H9 (cell line): ENCODE measurements at regions not wholly inside any gene's neighbourhood (a gene's known extent, or its start where the extent isn't known, plus 50 kb on each side); places are given as distances from the start of the nearest gene placed in this dataset.

Experiments used
- DNase-seq: peaks from one replicate; pipeline ENCODE4 v3.0.0-alpha.2; 2017
- H2AFZ ChIP-seq: one replicate; pipeline ENCODE4 v1.6.1; 2013; ENCODE audit warnings: mild to moderate bottlenecking, low read length, control low read depth, moderate library complexity
- H2AK5ac ChIP-seq: 2 replicates; pipeline ENCODE4 v1.6.1; 2013; ENCODE audit warnings: low read length, control low read depth, mixed read lengths; ENCODE audit not compliant: insufficient read length
- H2BK120ac ChIP-seq: one replicate; pipeline ENCODE4 v1.6.1; 2013; ENCODE audit warnings: low read depth, mild to moderate bottlenecking, low read length, control low read depth, inconsistent platforms; ENCODE audit not compliant: poor library complexity, severe bottlenecking
- H2BK12ac ChIP-seq: 2 replicates; pipeline ENCODE4 v1.6.1; 2013; ENCODE audit warnings: low read length, control low read depth, mixed read lengths, low read depth; ENCODE audit not compliant: insufficient read length
- H2BK15ac ChIP-seq: 2 replicates; pipeline ENCODE4 v1.6.1; 2013; ENCODE audit warnings: low read depth, low read length, control low read depth
- H2BK20ac ChIP-seq: one replicate; pipeline ENCODE4 v1.6.1; 2013; ENCODE audit warnings: low read depth, mild to moderate bottlenecking, low read length, control low read depth, inconsistent platforms; ENCODE audit not compliant: poor library complexity, severe bottlenecking
- H2BK5ac ChIP-seq: 2 replicates; pipeline ENCODE4 v1.6.1; 2013; ENCODE audit warnings: low read length, control low read depth, mixed read lengths; ENCODE audit not compliant: insufficient read length
- H3K14ac ChIP-seq: 2 replicates; pipeline ENCODE4 v1.6.1; 2013; ENCODE audit warnings: low read length, control low read depth; ENCODE audit not compliant: insufficient read depth
- H3K18ac ChIP-seq: 2 replicates; pipeline ENCODE4 v1.6.1; 2013; ENCODE audit warnings: low read depth, mild to moderate bottlenecking, mixed read lengths, low read length, control low read depth; ENCODE audit not compliant: insufficient read length
- H3K23ac ChIP-seq: 2 replicates; pipeline ENCODE4 v1.6.1; 2013; ENCODE audit warnings: low read length, control low read depth, mixed read lengths, low read depth; ENCODE audit not compliant: insufficient read length
- H3K23me2 ChIP-seq: 2 replicates; pipeline ENCODE4 v1.6.1; 2013; ENCODE audit warnings: low read depth, mild to moderate bottlenecking, mixed read lengths, low read length, control low read depth; ENCODE audit not compliant: insufficient read length, poor library complexity, severe bottlenecking
- H3K27ac ChIP-seq: 2 replicates; pipeline ENCODE4 v1.5.1; 2013; ENCODE audit warnings: low read length, control low read depth, mixed read lengths, low read depth; ENCODE audit not compliant: insufficient read length
- H3K27me3 ChIP-seq: 2 replicates; pipeline ENCODE4 v1.6.1; 2013; ENCODE audit warnings: low read length, control low read depth, inconsistent platforms; ENCODE audit not compliant: insufficient read depth
- H3K4ac ChIP-seq: 2 replicates; pipeline ENCODE4 v1.6.1; 2013; ENCODE audit warnings: low read depth, mild to moderate bottlenecking, control low read depth, inconsistent platforms, low read length, moderate library complexity
- H3K4me1 ChIP-seq: 2 replicates; pipeline ENCODE4 v1.6.1; 2013; ENCODE audit warnings: low read length, control low read depth, inconsistent platforms; ENCODE audit not compliant: insufficient read depth
- H3K4me2 ChIP-seq: 2 replicates; pipeline ENCODE4 v1.6.1; 2013; ENCODE audit warnings: low read length, control low read depth, mixed read lengths; ENCODE audit not compliant: insufficient read length, insufficient read depth
- H3K56ac ChIP-seq: 2 replicates; pipeline ENCODE4 v1.6.1; 2013; ENCODE audit warnings: low read depth, mild to moderate bottlenecking, mixed read lengths, low read length, control low read depth; ENCODE audit not compliant: insufficient read length
- H3K79me1 ChIP-seq: 2 replicates; pipeline ENCODE4 v1.6.1; 2013; ENCODE audit warnings: low read depth, mild to moderate bottlenecking, moderate library complexity, low read length, control low read depth, inconsistent platforms; ENCODE audit not compliant: insufficient read depth, poor library complexity, severe bottlenecking
- H3K79me2 ChIP-seq: 2 replicates; pipeline ENCODE4 v1.6.1; 2013; ENCODE audit warnings: low read length, control low read depth, inconsistent platforms; ENCODE audit not compliant: insufficient read depth
- H3K9ac ChIP-seq: 2 replicates; pipeline ENCODE4 v1.6.1; 2013; ENCODE audit warnings: low read length, control low read depth, mixed read lengths; ENCODE audit not compliant: insufficient read length; ENCODE audit errors: extremely low read depth
- H3K9me3 ChIP-seq: one replicate; pipeline ENCODE4 v1.6.1; 2013; ENCODE audit warnings: low read depth, low read length, inconsistent platforms; ENCODE audit not compliant: control insufficient read depth
- H3T11ph ChIP-seq: one replicate; pipeline ENCODE4 v1.6.1; 2013; ENCODE audit warnings: mild to moderate bottlenecking, low read length, control low read depth, inconsistent platforms
- H4K20me1 ChIP-seq: one replicate; pipeline ENCODE4 v1.6.1; 2013; ENCODE audit not compliant: control insufficient read depth, insufficient read length, insufficient read depth
- H4K5ac ChIP-seq: 2 replicates; pipeline ENCODE4 v1.6.1; 2013; ENCODE audit warnings: low read depth, mild to moderate bottlenecking, mixed read lengths, low read length, control low read depth; ENCODE audit not compliant: insufficient read length
- H4K8ac ChIP-seq: replicated peaks from 2 replicates; pipeline ENCODE4 v1.6.1; 2013; ENCODE audit warnings: low read length, control low read depth, mixed read lengths, low read depth; ENCODE audit not compliant: insufficient read length
- H4K91ac ChIP-seq: 2 replicates; pipeline ENCODE4 v1.6.1; 2013; ENCODE audit warnings: low read depth, mild to moderate bottlenecking, moderate library complexity, mixed read lengths, low read length, control low read depth; ENCODE audit not compliant: insufficient read length
- H3K27ac Mint-ChIP-seq, 3 experiments: 2 replicates in 2 of 3; 3 replicates in 1 of 3; pipeline ENCODE4 v1.8.0; 2020 to 2021; ENCODE audit warnings: mixed read lengths in 3 of 3, mild to moderate bottlenecking in 1 of 3, moderate library complexity in 1 of 3
- H3K27me3 Mint-ChIP-seq: 2 replicates; pipeline ENCODE4 v1.8.0; 2021; ENCODE audit warnings: low read depth, mild to moderate bottlenecking, moderate library complexity, mixed read lengths
- H3K36me3 Mint-ChIP-seq, 3 experiments: 2 replicates in 2 of 3; 3 replicates in 1 of 3; pipeline ENCODE4 v1.8.0; 2020 to 2021; ENCODE audit warnings: low read depth in 3 of 3, mixed read lengths in 3 of 3; ENCODE audit not compliant: insufficient read depth in 1 of 3
- H3K4me1 Mint-ChIP-seq, 2 experiments: 2 replicates each; pipeline ENCODE4 v1.8.0; 2020; ENCODE audit warnings: mixed read lengths in 2 of 2
- H3K4me3 Mint-ChIP-seq, 2 experiments: 2 replicates in 1 of 2; 3 replicates in 1 of 2; pipeline ENCODE4 v1.8.0; 2020 to 2021; ENCODE audit warnings: mild to moderate bottlenecking in 2 of 2, mixed read lengths in 2 of 2, moderate library complexity in 1 of 2
- H3K9me3 Mint-ChIP-seq, 2 experiments: 2 replicates in 1 of 2; 3 replicates in 1 of 2; pipeline ENCODE4 v1.8.0; 2020; ENCODE audit warnings: mild to moderate bottlenecking in 2 of 2, mixed read lengths in 2 of 2, moderate library complexity in 1 of 2
- WGBS: extraction: QIAGEN DNeasy Blood & Tissue Kit; methylation state at CpG from one replicate; pipeline ENCODE4 v1.1.7; 2013; ENCODE audit warnings: missing lambda C conversion rate, low lambda C conversion rate, mixed read lengths; ENCODE audit not compliant: insufficient read length; ENCODE audit errors: extremely low coverage; 5-methylcytosine and 5-hydroxymethylcytosine counted together
- TF ChIP-seq, protein P1 (sequence below): fragments of 200-600 bp; sonication (generic); conservative IDR thresholded peaks from 3 replicates; pipeline ENCODE4 v1.8.0; 2021; ENCODE audit warnings: antibody characterized with exemption, mild to moderate bottlenecking

DNA sequence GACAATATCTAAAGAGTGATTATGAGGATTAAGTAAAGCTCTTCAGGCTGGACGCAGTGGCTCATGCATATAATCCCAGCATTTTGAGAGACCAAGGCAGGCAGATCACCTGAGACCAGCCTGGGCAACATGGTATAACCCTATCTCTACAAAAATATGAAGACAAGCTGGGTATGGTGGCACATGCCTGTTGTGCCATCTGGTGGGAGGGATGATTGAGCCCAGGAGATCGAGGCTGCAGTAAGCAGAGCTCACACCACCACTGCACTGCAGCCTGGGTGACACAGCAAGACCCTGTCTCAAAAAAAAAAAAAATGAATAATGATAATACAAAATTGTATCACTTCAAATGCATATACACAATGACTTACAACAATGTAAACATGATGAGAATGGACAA is 195.6 kb upstream of the AUTS2 start:
- Histone ChIP-seq H3K23me2 (no peaks in the 10 kb centered on the region), H3K14ac (no peak overlapping the region), H4K5ac (no peak overlapping the region), H3K27me3 (no peaks in the 10 kb centered on the region), H2BK5ac (no peak overlapping the region), H3K79me2 (no peaks in the 10 kb centered on the region), H3K18ac (no peak overlapping the region), H2AK5ac (no peak overlapping the region), H3K4me2 (no peak overlapping the region), H4K8ac (no peak overlapping the region), H2BK12ac (no peak overlapping the region), H3K4ac (no peak overlapping the region), H3K9me3 (no peaks in the 10 kb centered on the region), H3T11ph (no peak overlapping the region), H3K56ac (no peak overlapping the region), H3K79me1 (no peaks in the 10 kb centered on the region), H2BK120ac (no peak overlapping the region), H3K9ac (no peak overlapping the region), H4K91ac (no peak overlapping the region), H4K20me1 (no peaks in the 10 kb centered on the region), H3K27ac (no peak overlapping the region), H2AFZ (no peak overlapping the region), H3K4me1 (no peaks in the 10 kb centered on the region; the same call in 1 of the 2 replicates), H3K23ac (no peak overlapping the region), H2BK20ac (no peak overlapping the region), H2BK15ac (no peak overlapping the region)
- peaks cover 11% of the 10 kb centered on the region for H3K27me3 Mint-ChIP-seq
- no peak overlapping the region for H3K27ac Mint-ChIP-seq
- no peak overlapping the region for H3K4me3 Mint-ChIP-seq
- no peak for DNase-seq
- TF ChIP-seq, protein P1, sequence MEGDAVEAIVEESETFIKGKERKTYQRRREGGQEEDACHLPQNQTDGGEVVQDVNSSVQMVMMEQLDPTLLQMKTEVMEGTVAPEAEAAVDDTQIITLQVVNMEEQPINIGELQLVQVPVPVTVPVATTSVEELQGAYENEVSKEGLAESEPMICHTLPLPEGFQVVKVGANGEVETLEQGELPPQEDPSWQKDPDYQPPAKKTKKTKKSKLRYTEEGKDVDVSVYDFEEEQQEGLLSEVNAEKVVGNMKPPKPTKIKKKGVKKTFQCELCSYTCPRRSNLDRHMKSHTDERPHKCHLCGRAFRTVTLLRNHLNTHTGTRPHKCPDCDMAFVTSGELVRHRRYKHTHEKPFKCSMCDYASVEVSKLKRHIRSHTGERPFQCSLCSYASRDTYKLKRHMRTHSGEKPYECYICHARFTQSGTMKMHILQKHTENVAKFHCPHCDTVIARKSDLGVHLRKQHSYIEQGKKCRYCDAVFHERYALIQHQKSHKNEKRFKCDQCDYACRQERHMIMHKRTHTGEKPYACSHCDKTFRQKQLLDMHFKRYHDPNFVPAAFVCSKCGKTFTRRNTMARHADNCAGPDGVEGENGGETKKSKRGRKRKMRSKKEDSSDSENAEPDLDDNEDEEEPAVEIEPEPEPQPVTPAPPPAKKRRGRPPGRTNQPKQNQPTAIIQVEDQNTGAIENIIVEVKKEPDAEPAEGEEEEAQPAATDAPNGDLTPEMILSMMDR, result no peak
- no peaks in the 10 kb centered on the region; a peak in 2 of 5 replicates for H3K9me3 Mint-ChIP-seq
- no CpG with 5 or more reads among the region's 2 CpGs for WGBS
- no peaks in the 10 kb centered on the region for H3K36me3 Mint-ChIP-seq
- H3K4me1 Mint-ChIP-seq, result peaks cover 10 to 12% of the 10 kb centered on the region in 2 experiments
